BJ (cell line): ENCODE measurements at regions not wholly inside any gene's neighbourhood (a gene's known extent, or its start where the extent isn't known, plus 50 kb on each side); places are given as distances from the start of the nearest gene placed in this dataset.

Experiments used
- CTCF ChIA-PET: fragments of 350-600 bp; formaldehyde crosslinking; extraction: SDS; loops from one replicate; lab custom pipeline; 2021; ENCODE audit warnings: antibody characterized with exemption, inconsistent platforms; lab: Yijun Ruan, JAX
- POLR2A ChIA-PET: fragments of 300-600 bp; sonication (Branson Sonifier 250); formaldehyde crosslinking; extraction: SDS; loops from one replicate; lab custom pipeline; 2021; ENCODE audit warnings: antibody characterized with exemption; lab: Charles Lee
- DNase-seq: peaks from one replicate; pipeline ENCODE4 v3.0.0-alpha.2; 2011; ENCODE audit warnings: low read depth
- H3K27me3 ChIP-seq: 2 replicates; pipeline ENCODE4 v1.6.0; 2011; ENCODE audit warnings: low read length; ENCODE audit not compliant: control insufficient read depth, insufficient read depth
- H3K36me3 ChIP-seq: 2 replicates; pipeline ENCODE4 v1.5.1; 2011; ENCODE audit warnings: low read length; ENCODE audit not compliant: control insufficient read depth, insufficient read depth
- H3K4me3 ChIP-seq: 2 replicates; pipeline ENCODE4 v1.5.1; 2011; ENCODE audit warnings: low read depth, mild to moderate bottlenecking, control low read depth, low read length
- CTCF ChIP-seq: IDR thresholded peaks from 2 replicates; pipeline ENCODE4 v1.5.1; 2011; ENCODE audit warnings: low read depth, mild to moderate bottlenecking, control low read depth, inconsistent platforms, low read length, moderate library complexity; ENCODE audit not compliant: insufficient read depth

- no peak for DNase-seq
- TF ChIP-seq CTCF: no peak
These were observed 334.0 kb downstream of the TBC1D4 start for GRCh38 chr13:75147946-75148345.

GRCh38 chr13:75146436-75146835 lies 335.5 kb downstream of the TBC1D4 start:
- CTCF ChIA-PET: interaction anchor here (0.9 kb wide), 1 partner anchor 73 kb away, joined by 3 read pairs; no protein-coding TSS in a partner anchor

More at GRCh38 chr13:75147946-75148345, 334.0 kb downstream of the TBC1D4 start:
- POLR2A ChIA-PET: no interaction called here
- CTCF ChIA-PET: no interaction called here
- Histone ChIP-seq H3K27me3 (no peaks in the 10 kb centered on the region), H3K4me3 (no peak overlapping the region), H3K36me3 (no peaks in the 10 kb centered on the region)

GRCh38 chr13:75145927-75146326 lies 336.0 kb downstream of the TBC1D4 start:
- no peak overlapping the region for H3K4me3 ChIP-seq
- H3K27me3 ChIP-seq: no peaks in the 10 kb centered on the region
- ChIA-PET POLR2A (no interaction called here), CTCF (no interaction called here)
- no peak for DNase-seq
- TF ChIP-seq CTCF: no peak
- no peaks in the 10 kb centered on the region for H3K36me3 ChIP-seq

More at GRCh38 chr13:75146436-75146835, 335.5 kb downstream of the TBC1D4 start:
- POLR2A ChIA-PET: no interaction called here
- Histone ChIP-seq H3K27me3 (no peaks in the 10 kb centered on the region), H3K4me3 (no peak overlapping the region), H3K36me3 (no peaks in the 10 kb centered on the region)
- DNase-seq: no peak
- TF ChIP-seq CTCF: no peak

- H3K27me3 ChIP-seq: no peaks in the 10 kb centered on the region
- ChIA-PET POLR2A (interaction anchor here (0.5 kb wide), 1 partner anchor 399 kb away, joined by 4 read pairs; no protein-coding TSS in a partner anchor), CTCF (interaction anchor here (0.7 kb wide), 1 partner anchor 80 kb away, joined by 3 read pairs; no protein-coding TSS in a partner anchor)
- no peak overlapping the region for H3K4me3 ChIP-seq
- DNase-seq: no peak
- TF ChIP-seq CTCF: no peak
- no peaks in the 10 kb centered on the region for H3K36me3 ChIP-seq
These were observed 342.7 kb downstream of the TBC1D4 start for GRCh38 chr13:75139291-75139690.

- ChIA-PET CTCF (interaction anchor here (0.9 kb wide), 1 partner anchor 10 kb away, joined by 3 read pairs; no protein-coding TSS in a partner anchor), POLR2A (no interaction called here)
- no peak overlapping the region for H3K4me3 ChIP-seq
- H3K36me3 ChIP-seq: no peaks in the 10 kb centered on the region
- TF ChIP-seq CTCF: no peak
- no peaks in the 10 kb centered on the region for H3K27me3 ChIP-seq
- DNase-seq: no peak
These were observed 343.9 kb downstream of the TBC1D4 start for GRCh38 chr13:75137911-75138571.
